CD1c-positive myeloid dendritic cell (primary cell): ENCODE measurements at regions not wholly inside any gene's neighbourhood (a gene's known extent, or its start where the extent isn't known, plus 50 kb on each side); places are given as distances from the start of the nearest gene placed in this dataset.
A peak's percentile ranks its signal among the peaks of the same experiment; 100 is the strongest.
"Not testable (repeated sequence)": the region's sequence is repeated elsewhere in the genome, so short reads cannot be mapped to it uniquely, and the experiment has no call there.

Experiments used
- DNase-seq: peaks from one replicate; pipeline ENCODE4 v3.0.0-alpha.2; 2016; ENCODE audit errors: extremely low spot score

DNA sequence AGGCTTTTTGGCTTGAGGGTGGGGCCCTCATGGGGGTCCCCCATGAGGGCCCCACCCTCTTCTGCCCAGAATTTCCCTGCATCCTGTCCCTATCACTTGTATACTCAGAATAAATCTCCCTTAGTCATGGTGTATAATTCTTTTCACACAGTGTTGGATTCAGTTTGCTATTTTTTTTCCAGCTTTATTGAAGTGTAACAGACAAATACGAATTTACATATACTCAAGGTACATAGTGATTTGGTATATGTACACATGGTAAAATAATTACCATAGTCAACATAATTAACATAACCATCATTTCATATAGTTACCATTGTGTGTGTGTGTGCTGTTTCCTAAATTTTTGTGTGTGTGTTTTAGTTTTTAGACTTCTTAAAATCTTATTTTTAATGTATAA lies 289.4 kb downstream of the CNTNAP3B start:
- DNase-seq, result not testable (repeated sequence)

DNA sequence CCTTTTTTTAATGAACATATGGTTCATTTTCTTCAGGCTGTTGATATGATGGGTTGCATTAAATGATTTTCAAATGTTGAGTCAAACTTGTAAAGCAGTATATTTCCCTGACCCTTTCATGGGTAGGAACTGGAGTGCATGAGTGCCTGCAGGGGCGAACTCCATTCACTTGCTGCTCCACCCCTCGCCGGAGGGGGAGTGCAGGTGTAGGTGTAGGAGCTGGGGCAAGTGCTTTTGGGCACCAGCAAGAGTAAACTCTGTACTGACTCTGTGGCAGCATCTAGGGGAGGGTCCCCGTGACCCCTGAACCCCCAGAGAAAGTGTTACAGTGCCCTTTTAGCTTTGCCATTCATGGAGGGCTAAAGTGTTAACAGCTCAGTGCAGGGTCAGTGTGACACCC lies 290.3 kb downstream of the CNTNAP3B start:
- not testable (repeated sequence) for DNase-seq

DNA sequence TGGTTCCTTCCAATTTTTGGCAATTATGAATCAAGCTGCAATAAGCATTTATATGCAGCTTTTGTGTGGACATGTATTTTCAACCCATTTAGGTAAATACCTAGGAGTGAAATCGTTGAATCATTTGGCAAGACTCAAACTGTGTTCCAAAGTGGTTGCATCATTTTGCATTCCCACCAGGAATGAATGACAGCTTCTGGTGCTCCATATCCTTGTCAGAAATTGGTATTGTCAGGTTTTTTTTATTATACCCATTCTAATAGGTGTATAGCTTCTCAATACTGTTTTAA lies 290.7 kb downstream of the CNTNAP3B start:
- not testable (repeated sequence) for DNase-seq

DNA sequence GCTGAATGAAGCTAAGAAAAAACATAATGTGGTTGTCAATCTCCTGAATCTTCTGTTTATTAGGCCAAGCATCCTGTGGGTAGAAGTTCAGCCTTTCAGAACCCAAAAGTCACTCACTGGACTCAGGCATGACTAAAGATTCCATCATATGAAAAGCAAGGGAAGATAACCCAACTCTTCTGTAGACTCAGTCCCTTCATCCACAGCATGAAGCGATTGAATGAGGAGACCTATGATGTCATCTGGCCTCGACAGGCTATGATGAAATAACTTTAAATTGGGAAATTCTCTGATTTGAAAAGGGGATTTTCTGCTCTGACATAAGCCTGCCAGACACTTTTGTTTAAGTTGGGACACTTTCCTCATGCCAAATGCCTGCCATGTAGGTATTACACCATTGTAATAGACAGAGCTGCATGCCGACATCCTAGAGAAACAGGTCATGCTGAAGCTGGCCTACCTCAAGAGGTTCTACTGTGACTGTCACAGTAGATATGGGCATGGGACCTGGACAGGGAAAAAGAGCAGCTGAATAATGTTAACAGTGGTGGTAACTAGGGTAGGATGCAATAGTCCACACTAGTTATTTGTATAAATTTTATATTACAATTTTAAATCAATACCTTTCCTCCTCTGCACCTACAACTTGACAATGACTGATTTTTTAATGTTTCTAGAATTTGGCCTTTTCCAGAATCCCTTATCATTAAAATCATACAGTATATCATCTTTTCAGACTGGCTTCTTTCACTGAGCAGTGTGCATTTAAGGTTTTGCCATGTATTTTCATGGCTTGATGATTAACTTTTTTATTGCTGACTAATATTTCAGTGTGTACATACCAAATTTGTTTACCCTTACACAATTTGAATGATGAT lies 291.3 kb downstream of the CNTNAP3B start:
- DNase-seq, result not testable (repeated sequence)

DNA sequence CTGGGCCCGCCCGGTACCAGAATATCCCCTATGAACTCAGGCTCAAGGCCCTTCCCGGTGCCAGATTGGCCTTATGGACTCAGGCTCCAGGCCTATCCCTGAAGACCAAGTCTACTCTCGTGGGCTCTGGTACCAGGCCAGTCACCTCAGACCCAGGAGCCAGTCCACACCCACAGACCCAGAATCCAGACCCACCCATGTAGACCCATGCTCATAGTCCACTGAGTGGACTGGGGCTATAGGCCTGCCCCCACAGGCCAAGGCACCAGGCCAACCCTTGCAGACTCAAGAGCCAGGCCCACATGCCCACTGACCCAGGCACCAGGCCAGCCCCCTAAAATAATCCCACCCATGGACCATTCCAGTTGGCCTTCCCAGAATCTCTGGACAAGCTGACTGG lies 296.1 kb downstream of the CNTNAP3B start:
- DNase-seq, result not testable (repeated sequence)

DNA sequence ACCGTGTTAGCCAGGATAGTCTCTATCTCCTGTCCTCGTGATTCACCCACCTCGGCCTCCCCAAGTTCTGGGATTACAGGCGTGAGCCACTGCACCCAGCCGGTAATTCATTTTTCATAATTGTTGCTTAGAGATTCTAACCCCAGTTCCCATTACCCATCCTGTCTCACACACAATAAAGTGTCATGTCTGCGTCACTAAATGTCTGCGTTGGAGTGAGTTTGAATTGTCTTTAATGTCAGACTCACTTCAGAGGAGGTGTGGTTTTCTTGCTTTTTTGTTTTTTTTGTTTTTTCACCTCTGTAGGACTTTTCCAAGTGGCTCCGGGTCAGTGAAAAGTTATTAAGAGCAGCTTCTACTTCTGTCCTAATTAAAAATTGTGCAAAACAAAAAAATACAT lies 304.5 kb downstream of the CNTNAP3B start:
- DNase-seq, result not testable (repeated sequence)

DNA sequence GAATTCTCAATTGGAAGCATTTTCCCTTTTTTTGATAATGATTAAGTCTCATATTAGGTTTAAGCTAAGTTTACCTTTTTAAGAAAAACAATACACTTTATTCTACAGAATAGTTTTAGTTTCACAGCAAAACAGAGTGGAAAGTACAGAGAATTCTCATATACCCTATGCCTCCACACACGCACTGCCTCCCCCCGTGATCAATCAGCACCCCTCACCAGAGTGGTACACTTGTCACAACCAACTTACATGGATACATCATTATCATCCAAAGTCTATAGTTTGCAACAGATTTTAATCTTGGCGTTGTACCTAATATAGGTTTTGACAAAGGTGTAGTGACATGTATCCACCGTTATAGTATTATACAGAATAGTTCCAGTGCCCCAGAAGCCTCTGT lies 326.5 kb downstream of the CNTNAP3B start:
- DNase-seq, result not testable (repeated sequence)

DNA sequence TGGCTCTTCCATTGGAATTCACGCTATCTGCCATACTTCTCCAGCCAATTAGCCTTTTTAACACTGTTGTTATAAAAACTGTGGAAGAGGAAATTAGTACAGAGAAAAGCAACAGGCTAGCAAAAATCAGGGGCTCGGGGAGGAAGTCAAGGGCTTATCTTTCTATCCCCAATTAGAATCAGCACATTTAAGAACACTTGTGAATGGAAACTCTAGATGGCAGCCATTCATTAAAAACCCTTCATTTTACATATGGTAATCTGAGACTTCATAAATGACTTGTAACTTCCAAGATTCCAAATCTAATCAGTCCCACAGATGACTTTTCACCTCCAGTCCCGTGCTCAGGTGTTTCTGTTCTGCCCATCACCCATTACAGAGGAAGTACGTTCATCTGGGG lies 330.5 kb downstream of the CNTNAP3B start:
- not testable (repeated sequence) for DNase-seq

DNA sequence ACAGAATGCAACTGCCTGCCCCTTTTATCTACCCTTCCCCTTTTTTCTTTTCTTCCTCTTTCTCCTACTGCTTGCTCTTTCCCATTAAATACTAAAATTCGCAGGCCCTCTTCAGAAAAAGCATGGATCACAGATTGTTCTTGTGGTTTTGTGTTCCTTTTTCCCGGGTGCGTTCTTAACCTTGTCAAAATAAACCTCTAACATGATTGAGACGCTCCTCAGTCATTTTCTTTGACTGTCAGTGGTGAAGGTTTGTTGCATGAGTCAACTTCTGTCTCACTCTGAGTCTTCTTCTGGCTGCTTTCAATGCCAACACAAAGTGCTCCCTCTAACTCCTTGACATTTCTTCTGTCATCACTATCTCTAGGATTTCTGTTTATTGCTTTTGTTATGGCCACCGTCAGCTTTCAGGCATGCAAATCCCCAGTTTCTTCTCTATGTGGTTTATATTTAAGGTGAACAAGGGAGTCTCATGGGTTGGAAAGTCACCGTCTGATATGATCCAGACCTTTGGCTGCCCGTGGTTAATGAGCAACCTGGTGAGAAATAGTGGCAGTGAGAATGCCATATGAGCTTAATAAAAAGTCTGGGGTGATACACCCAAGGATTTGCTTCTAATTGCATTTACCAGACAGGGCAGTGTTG lies 338.4 kb downstream of the CNTNAP3B start:
- peak; percentile 54 for DNase-seq

DNA sequence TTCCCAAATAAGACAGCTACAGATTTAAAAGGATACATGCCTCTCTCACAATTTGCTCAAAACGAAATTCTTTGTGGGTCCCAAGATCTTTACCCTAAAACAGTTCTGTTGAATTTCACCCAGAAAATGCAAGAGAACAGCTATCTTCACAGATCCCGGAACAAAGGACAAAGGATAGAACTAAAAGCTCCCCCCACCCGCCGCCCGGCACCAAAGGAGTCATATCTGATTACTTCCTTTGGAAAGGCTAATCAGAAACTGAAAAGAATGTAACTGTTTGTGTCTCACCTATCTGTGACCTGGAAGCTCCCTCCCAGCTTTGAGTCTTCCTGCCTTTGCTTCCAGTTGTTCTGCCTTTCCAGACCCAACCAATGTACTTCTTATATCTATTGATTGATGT lies 339.2 kb downstream of the CNTNAP3B start:
- not testable (repeated sequence) for DNase-seq

DNA sequence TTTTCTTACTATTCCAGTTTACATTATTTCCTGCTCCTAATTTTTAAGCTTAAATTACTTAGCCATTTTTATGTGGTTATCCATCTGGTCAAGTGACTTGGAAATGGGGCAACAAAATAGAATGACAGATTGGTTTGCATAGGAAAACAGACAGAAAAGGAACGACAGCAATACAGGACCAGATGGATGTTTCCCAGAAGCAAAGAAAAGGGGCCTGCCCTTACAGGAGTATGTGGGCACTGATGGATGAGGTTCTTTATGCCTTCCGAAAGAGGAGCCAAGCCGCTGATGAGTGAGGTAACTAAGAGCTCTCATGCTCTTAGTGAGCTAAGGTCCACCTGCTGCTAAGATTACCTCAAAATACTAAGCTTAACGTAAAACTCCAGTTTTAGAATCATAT lies 339.8 kb downstream of the CNTNAP3B start:
- DNase-seq, result not testable (repeated sequence)

DNA sequence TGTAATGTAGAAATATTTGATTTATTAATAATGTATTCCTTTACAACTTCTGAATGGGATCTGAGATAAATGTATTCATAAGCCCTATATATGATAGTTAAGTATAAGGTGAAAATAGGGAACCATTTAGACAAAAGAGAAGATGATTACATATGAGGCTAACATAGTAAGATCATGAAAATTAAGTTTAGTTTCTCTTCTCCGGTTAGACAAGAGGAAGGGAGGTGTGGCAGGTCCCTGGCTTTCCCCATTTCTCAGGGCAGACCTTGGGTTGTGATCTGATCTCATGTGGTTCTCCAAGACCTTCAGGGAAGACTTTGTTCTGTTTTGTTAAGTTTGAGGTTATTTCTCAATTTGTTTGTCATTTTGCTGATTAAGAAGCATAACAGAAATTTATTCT lies 341.3 kb downstream of the CNTNAP3B start:
- DNase-seq, result peak; percentile 44

DNA sequence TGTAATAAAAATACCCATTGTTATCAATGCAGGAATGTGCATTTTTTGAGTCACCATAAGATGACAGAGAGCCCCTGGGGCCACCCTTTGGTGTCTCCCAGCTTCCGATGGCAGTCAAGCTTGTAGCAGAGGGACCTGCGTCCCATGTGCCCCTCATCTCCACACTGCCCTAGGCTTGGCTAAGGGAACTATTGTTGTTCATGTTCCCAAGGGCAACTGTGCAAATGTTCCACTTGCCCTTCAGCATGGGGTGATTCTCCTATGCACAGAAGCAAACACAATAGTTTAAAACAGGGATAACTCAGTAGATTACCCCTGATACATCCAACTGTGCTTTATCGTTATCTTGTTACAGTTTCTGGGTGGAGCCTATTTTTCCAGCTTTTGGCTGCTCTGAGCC lies 342.0 kb downstream of the CNTNAP3B start:
- DNase-seq, result not testable (repeated sequence)

DNA sequence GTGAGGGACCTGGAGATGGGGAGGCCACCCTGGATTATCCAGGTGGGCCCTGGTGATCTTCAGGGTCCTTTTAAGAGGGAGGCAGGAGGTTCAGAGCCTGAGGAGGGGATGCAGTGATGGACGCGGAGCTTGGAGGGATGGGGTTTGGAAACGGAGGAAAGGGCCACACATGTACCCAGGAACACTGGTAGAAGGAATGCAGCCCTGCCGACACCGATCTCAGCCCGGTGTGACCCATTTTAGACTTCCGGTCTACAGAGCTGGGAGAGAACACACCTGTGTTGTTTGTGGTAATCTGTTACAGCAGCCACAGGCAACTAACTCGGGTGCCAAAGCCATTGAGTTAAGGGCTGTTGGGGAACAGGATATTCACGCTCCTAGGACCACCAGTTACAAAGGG lies 345.2 kb downstream of the CNTNAP3B start:
- not testable (repeated sequence) for DNase-seq

DNA sequence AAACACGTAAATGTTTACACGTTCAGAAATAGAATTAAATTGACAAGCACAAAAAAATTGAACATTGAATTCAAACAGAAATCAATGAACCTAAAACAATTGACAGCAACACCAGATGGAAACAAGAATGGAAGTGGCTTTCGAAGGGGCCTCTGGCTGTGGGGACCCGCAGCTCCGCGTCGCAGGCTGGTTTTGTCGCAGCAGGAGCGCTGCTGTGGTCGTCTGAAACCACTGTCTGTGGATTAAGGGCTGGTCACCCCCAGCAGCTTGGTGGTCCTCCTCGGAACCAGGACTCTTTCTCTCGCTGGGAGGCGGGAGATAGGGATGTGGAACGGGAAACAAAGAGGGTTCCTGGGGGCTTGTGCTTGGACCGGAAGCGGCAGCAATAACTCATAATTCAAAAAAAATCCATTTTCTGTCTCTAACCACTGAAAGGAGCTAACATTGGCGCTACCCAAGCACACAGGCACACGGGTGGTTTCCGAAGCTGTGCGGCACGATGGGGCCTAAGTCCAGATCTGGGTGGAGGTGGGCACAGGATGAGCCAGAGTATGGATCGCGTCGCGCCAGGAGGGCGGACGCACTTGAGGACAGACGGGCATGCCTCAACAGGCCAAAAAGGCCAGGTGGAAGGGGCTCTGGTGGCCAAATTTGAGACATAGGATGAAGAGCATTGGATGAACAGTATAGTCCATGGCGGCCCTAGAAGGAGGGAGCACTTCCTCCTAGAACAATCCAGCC lies 346.0 kb downstream of the CNTNAP3B start:
- not testable (repeated sequence) for DNase-seq

DNA sequence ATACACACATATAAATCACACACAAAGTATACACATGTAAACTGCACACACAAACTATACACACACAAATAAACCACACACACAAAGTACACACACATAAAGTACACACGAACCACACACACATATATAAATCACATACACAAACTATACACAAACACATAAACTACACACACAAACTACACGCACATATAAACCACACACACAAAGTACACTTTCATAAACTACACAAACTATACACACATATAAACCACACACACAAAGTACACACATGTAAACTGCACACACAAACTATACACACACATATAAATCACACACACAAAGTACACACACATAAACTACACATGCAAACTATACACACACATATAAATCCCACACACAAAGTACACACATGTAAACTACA lies 347.3 kb downstream of the CNTNAP3B start:
- DNase-seq, result not testable (repeated sequence)

DNA sequence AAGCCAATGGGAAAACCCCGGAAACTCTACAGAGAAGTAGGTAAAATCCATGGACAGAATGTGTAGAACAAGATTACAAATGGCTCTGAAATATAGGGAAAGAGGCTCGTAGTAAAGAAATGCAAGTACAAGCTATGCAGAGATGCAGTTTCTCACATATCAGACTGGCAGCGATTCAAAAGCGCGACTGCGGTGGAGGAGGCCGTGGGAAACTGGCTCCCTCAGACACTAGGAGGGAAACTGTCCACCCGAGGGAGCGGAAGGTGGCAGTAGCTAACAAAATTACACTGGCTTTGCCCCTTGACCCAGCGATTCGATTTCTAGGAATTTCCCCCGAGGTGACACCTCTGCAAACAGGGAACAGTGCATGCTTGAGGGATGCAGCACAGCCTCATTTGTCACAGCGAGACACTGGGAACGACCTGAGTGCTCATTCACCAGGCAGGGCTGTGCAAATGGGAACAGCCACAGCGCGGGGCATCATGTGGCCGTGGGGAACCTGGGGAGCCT lies 349.3 kb downstream of the CNTNAP3B start:
- DNase-seq, result not testable (repeated sequence)

DNA sequence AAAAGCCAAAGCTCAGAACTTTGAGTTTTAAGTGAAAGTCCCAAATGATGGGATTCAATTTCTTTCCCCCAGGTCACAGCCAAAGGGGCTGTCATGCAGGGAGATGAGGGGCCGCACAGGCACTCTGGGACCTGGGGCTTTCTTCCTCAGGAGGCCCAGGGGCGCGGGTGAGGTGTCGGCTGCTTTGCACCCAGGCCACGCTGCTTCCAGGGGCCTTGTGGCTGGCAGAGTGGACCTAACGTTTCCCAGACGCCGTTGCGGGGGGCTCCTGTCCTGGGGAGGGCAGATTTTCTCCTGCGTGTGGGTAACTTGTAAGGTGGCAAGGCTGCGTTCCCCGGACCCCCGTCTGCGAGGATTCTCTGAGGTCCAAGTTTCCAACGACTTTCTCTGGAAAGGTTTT lies 350.0 kb downstream of the CNTNAP3B start:
- not testable (repeated sequence) for DNase-seq

DNA sequence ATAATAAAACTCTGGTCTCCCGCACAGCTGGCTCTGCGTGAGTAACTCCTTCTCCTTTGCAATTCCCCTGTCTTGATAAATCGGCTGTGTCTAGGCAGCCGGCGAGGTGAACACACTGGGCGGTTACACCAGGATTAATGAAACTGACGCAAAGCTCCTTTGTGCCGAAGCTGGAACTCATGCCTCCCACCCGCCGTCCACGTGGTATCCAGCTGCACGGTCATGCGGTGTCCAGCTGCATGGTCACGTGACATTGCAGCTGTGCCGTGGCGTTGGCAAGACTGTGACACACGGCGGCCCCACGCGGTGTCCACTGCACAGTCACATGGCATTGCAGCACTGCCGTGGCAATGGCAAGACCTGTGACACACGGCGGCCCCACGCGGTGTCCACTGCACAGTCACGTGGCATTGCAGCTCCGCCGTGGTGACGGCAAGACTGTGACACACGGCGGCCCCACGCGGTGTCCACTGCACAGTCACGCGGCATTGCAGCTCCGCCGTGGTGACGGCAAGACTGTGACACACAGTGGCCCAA lies 350.6 kb downstream of the CNTNAP3B start:
- DNase-seq, result not testable (repeated sequence)

DNA sequence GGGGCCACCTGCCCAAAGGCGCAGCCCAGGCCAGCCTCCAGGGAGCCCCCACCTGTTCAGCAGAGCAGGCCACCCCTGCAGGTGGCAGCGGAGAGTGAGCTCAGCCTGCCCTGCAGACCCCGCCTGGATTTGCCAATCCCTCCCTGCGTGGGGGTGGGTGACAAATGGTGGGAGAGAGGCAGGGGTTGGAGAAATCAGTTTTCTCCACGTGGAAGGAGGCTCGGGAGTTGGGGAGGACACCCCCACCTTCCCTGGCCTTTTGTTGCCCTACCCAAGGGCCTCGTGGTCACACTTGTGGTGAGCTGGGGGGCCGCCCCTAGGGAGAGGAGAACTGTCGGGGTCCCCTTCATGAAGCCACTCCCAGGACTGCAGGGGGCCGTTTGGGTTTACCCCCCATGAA lies 351.7 kb downstream of the CNTNAP3B start:
- not testable (repeated sequence) for DNase-seq

DNA sequence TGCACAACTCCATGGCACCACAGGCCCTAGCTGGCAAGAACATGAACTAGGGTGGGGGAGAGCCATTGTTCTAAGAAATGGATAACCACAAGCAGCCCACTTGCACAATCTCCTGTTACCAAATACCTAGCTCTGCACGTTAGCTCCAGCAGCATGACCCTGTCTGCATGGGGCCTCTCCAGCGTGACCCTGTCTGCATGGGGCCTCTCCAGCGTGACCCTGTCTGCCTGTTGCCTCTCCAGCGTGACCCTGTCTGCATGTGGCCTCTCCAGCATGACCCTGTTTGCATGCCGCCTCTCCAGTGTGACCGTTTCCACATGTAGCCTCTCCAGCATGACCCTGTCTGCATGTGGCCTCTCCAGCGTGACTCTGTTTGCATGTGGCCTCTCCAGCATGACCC lies 356.7 kb downstream of the CNTNAP3B start:
- not testable (repeated sequence) for DNase-seq

DNA sequence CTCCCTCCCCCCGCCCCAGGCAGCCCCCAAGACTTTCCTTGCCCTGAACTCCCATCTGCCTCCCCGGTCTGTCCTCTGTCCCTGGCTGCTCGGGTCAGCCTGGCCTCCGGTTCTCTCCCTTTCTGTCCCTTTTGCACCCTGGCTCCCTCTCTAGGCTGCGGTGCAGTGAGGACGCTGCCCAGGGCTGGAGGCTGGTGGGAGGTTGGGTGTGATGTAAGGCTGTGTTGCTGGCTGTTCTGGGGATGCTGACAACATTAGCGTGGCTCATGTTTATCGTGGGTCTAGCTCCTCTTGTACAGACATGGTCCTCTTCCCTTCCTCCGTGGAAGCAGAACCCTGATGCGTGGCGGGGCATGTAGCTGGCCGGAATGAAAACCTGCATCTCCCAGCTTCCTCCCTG lies 357.5 kb downstream of the CNTNAP3B start:
- not testable (repeated sequence) for DNase-seq
